ENCODE measurements at regions not wholly inside any gene's neighbourhood (a gene's known extent, or its start where the extent isn't known, plus 50 kb on each side); places are given as distances from the start of the nearest gene placed in this dataset.

GRCh38 chr7:155371884-155372781 is 74.5 kb downstream of the INSIG1 start:
- intact Hi-C loops (cut with DNase I; ENCODE audit: low total_unique reads): no loop called here
- TF ChIP-seq CTCF (IDR thresholded peaks at IDR 0.05): no peak
- TF ChIP-seq POLR2A (IDR thresholded peaks at IDR 0.05): no peak
- no peak for DNase-seq (ENCODE audit: low spot score in 2 of 2)
- no peak overlapping the region for H3K4me3 ChIP-seq (ENCODE audit: low read depth, poor library complexity, severe bottlenecking)
- WGBS, 2 donors: 4 to 5% methylated on average over 63 to 70 of the region's 82 CpGs

GRCh38 chr7:155372782-155373358 is 75.2 kb downstream of the INSIG1 start:
- intact Hi-C loops (cut with DNase I; ENCODE audit: low total_unique reads): no loop called here
- DNase-seq (ENCODE audit: low spot score in 2 of 2): no peak
- no peak overlapping the region for H3K4me3 ChIP-seq (ENCODE audit: low read depth, poor library complexity, severe bottlenecking)
- WGBS, 2 donors: 4 to 6% methylated on average over 26 to 28 of the region's 28 CpGs
- TF ChIP-seq POLR2A (IDR thresholded peaks at IDR 0.05) (no peak), CTCF (IDR thresholded peaks at IDR 0.05) (no peak)

- no peak for TF ChIP-seq POLR2A (IDR thresholded peaks at IDR 0.05)
- no peak for TF ChIP-seq CTCF (IDR thresholded peaks at IDR 0.05)
- no peak for DNase-seq (ENCODE audit: low spot score in 2 of 2)
- WGBS, 2 donors: 2 to 3% methylated on average over 58 to 62 of the region's 62 CpGs
- no peak overlapping the region for H3K4me3 ChIP-seq (ENCODE audit: low read depth, poor library complexity, severe bottlenecking)
- intact Hi-C loops (cut with DNase I; ENCODE audit: low total_unique reads): no loop called here
These were observed 75.9 kb downstream of the INSIG1 start for GRCh38 chr7:155373359-155374273.

GRCh38 chr7:155374276-155375252 is 76.9 kb downstream of the INSIG1 start:
- intact Hi-C loops (cut with DNase I; ENCODE audit: low total_unique reads): no loop called here
- DNase-seq (ENCODE audit: low spot score in 2 of 2): no peak
- no peak overlapping the region for H3K4me3 ChIP-seq (ENCODE audit: low read depth, poor library complexity, severe bottlenecking)
- no peak for TF ChIP-seq POLR2A (IDR thresholded peaks at IDR 0.05)
- TF ChIP-seq CTCF (IDR thresholded peaks at IDR 0.05): no peak
- WGBS, 2 donors: 3 to 4% methylated on average over 65 to 70 of the region's 110 CpGs
